HG02798 (cell line): ENCODE measurements at regions not wholly inside any gene's neighbourhood (a gene's known extent, or its start where the extent isn't known, plus 50 kb on each side); places are given as distances from the start of the nearest gene placed in this dataset.
A peak's percentile ranks its signal among the peaks of the same experiment; 100 is the strongest.

Experiments
- ATAC-seq: cut with Tn5 transposase; IDR thresholded peaks from one replicate; pipeline ENCODE4 v1.9.1; 2021; ENCODE audit warnings: mild to moderate bottlenecking; ENCODE audit not compliant: unreplicated experiment, poor library complexity

DNA sequence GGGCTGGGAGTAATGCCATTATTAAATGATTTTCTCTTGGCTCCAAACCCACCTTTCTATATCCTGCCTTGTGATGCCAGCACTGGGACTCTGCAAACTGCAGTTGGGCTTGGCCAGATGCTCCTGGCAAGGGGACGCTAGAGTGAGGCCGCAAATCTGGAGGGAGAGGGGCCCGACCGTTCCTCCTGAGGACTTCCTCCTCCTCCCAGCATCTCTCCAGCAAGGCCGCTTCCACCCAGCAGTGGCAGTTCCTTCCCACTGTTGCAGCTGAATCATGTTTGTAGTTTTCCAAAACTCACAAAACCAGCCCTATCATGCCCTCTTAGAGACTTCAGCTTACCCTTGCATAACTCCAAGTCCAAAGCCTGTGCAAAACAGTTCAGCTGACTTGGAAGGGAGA lies 244.4 kb downstream of the FOXA2 start:
- no peak for ATAC-seq

GRCh38 chr20:22339091-22339881 lies 245.1 kb downstream of the FOXA2 start:
- peak; percentile 59 for ATAC-seq

DNA sequence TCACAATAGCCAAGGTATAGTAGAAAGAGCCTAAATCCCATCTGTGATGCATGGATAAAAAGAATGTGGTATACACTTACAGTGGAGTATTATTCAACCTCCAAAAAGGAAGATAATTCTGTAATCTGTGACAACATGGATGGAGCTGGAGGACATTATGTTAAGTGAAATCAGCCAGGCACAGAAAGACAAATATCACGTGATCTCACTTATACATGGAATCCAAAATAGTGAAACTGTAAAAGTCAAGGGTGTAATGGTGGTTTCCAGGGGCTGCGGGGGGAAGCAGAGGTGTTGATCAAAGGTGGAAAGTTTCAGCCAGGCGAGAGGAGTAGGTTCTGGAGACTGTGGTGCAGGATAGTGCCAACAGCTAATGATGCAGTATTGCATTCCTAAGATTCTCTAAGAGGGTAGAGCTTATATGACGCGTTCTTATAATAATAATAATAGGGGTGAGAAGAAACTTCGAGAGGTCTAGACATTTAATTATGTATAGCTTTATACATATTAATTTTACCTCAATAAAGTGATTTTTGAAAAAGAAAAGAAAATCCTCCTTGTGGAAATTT lies 246.1 kb downstream of the FOXA2 start:
- ATAC-seq, result no peak

- no peak for ATAC-seq
Observed at GRCh38 chr20:22335210-22335609, 249.2 kb downstream of the FOXA2 start.

- ATAC-seq, result peak; percentile 85
Observed at GRCh38 chr20:22333885-22334545, 250.4 kb downstream of the FOXA2 start.

DNA sequence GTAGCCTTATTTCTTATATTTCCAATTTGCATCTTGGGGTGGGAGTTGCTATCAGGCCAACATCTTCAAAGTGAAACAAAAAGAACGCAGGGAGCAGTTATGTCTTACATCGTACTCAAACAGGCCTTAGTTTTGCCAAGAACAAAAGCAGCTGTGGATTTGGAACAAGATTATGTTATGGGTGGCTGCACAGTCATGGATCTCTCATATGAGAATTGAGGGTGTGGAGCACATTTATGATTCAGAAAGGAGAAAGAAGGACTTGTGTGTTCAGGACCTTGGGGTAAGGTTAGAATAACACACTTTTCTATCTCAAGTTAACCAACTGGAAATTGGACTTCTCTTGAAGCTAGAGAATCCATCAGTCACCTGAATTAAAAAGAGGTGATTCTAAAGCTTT lies 259.9 kb downstream of the FOXA2 start:
- ATAC-seq, result no peak

- no peak for ATAC-seq
Observed at GRCh38 chr20:22322513-22322912, 261.9 kb downstream of the FOXA2 start.

- ATAC-seq, result no peak
Observed at GRCh38 chr20:22321191-22321590, 263.2 kb downstream of the FOXA2 start.

DNA sequence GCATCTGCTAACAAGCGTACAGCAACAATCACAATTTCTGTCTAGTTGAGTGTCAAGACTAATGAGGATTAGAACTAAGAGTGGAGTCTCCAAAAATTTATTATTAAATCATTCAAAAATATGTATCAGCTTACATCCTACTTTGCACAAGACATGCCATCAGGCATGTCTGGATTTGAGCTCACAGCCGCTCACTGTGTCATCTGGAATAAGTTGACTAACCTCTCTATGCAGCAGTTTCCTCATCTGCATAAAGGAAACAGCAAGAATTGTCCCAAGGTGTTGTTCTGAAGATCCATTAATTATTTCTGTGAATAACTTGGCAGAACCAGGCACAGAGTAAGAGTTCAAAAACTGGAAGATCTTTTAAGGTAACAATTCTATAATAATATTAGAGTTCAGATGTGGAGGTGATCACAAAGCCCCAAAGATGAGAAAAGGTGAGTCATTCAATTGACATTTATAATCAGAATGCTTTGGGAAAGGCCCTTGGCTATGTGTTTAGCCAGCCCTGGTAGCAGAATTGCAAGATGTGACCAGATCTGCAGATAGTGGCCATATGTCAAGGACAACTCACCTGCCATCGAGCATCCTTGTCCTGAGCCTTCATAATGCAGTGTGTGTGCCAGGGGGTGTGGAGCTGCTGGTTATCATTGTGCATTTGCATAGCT lies 264.0 kb downstream of the FOXA2 start:
- ATAC-seq, result no peak

DNA sequence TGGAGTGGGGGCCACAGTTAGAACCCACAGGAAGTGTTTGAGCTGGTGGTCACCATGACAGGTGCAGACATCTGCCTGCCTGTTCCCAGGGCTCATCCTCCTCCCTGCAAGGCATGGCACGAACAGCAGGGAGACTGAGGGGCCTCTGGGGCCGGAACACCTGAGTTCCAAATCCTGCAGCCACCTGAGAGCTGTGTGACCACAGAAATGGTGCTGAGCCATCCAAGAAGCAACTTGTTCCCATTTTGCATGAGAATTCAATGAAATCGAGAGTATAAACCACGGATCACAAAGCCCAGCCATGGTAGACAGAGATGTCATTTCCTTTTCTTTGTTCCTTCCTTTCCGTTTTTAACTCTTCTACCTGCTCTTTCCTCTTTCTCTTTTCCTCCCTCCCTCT lies 268.6 kb downstream of the FOXA2 start:
- no peak for ATAC-seq

- no peak for ATAC-seq
Observed at GRCh38 chr20:22315073-22315472, 269.3 kb downstream of the FOXA2 start.

DNA sequence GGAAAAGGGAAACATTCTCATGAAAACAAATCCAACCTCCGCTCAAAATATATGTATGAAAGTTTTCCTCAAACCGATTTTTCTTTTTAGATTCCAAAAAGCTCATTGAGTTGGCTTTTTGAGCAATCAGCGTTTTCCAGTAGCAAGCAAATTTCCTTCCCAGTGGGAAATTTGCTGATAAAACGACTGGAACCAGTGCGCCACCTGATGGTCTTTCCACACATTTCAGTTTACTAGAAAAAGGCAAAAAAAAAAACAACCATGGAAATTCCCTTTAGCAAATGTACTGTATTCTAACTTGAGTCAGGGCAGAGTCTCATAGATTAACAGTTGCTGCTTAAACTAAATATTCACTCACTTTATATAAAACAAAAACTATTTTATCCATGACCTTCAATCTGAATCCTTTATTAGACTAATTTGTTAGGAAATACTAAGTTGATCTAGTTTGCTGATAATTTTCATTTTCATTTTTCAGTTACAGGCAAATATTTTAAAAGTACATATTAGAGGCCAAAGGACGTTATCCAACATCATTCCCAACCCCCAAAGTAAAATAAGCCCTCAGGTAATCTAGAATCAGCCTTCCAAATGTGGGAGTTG lies 271.5 kb downstream of the FOXA2 start:
- no peak for ATAC-seq

GRCh38 chr20:22308934-22309333 lies 275.4 kb downstream of the FOXA2 start:
- no peak for ATAC-seq

DNA sequence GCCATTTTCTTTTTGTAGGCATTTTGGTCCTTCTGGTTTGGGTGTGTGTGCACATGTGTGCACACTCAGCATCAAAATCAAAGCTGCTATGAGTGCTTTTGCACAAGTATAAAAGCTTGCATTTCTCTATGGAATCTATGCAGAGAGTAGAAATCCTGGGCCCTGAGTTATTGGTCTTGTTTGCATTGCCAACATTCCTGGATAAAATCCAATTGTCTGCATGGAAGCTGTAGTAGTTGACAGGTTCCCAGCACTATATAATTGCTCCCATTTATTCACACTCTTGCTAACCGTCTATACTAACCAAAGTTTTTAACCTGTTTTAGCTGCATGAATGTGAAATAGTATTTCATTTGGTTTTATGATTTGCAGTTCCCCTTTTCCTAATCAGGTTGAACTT lies 277.0 kb downstream of the FOXA2 start:
- ATAC-seq, result no peak

- ATAC-seq, result no peak
Observed at GRCh38 chr20:22305381-22305780, 279.0 kb downstream of the FOXA2 start.

DNA sequence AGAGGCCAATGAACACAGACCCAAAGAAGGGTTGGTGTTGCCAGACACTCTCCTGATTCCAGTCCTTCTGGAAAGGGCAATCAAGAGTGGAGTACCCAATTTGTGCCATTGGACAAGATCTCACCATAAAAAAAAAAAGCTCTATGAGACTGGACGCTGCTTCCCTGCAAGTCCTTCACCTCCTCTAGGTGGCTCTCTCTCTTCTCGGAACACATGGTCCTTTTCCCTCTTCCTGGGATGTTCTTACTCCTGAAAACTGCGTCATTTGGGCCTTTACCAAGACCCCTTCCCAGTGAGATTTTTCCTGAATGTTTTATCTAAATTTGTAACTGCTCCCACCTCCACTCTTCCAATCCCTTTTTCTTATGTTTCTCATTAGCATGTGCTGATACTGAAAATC lies 280.8 kb downstream of the FOXA2 start:
- no peak for ATAC-seq

DNA sequence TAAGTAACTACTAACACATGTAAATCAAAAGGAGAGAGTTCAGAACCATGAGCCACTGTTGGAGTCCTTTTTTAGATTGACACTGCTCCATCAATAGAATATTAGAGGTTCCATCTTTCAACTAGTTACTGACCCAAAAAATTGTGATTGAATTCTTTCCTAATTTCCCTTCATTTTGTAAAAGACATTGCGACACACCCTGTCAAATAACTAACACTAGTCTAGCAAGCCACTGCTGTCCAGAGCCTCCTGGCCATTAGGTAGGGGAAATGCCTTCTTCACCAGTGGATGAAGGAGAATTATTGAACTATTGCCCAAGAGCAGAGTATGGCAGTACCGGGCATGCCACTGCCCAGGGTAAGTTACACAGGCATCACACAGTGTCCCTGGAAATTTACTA lies 282.3 kb downstream of the FOXA2 start:
- no peak for ATAC-seq

DNA sequence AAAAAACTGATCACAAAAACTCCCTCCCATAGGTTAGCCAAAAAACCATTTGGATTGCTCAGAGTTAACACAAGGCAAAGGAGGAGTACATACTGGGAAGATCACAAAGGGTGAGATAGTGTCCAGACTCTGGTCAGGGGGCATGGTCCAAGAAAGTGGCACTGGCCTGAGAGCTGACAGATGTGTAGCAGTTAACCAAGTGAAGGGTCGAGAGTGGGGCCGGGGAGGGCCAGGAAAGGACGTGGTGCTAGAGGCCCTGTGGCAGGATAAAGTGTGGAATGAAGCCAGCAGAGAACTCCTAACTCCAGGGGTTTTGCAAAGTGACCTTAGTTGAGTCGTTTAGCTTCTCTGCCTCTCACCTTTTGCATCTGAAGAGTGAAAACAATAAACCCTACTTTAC lies 290.5 kb downstream of the FOXA2 start:
- ATAC-seq, result no peak

DNA sequence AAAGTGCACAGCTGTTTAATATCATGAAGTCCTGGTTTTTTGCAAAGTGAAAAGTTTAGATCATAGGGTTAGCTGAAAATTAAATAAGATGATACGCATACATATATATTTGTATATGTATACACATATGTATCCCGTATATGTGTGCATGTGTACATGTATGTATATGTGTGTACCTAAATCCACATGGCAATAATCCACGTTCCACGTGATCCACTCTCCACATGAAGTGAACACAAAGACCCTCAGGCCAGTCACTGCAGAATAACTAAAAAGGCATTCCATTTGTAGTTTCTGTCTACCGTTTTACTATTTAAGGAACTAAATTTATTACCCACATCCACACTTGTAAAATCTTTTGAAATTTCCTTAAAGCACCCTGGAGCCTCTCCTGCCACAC lies 294.9 kb downstream of the FOXA2 start:
- no peak for ATAC-seq

DNA sequence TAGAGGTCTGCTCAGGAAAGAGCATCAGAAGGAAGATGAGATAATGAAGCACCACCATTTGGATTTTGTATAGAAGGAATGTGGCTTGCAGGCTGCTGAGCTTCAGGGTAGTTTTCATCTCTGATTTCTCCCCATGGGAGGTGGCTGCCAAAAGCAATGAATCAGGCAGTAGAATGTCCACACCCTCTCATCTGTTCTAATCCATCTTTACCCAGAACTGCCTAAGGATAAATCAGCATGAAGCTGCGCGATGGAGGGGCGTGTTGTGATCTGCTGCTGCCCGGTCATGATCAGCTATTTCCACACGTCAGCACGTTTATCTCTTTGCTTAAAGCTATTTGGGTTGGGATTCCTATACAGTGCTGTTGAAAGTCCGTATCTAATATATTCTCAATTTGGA lies 295.4 kb downstream of the FOXA2 start:
- no peak for ATAC-seq

DNA sequence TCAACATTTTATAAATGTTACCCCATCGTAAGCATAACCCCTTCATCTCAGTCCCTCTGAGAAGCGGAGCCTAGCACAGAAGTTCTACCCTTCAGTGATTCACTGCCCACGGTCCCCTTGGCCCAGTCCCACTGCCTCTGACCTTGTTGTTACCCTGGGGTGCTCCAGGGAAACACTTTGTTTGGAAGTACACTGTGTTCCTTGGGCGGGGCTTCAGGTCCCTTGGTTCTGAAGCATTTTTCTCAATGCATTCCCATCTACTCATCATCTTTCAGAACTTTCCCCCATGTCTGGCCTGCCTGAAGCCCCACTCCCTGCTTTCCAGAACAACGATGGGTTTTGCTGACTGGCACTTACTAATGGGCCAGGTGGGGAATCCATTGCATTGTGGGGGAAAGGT lies 296.2 kb downstream of the FOXA2 start:
- no peak for ATAC-seq
